SKM-1 (cell line): ENCODE measurements at regions not wholly inside any gene's neighbourhood (a gene's known extent, or its start where the extent isn't known, plus 50 kb on each side); places are given as distances from the start of the nearest gene placed in this dataset.
"Not testable (repeated sequence)": the region's sequence is repeated elsewhere in the genome, so short reads cannot be mapped to it uniquely, and the experiment has no call there.

ENCODE experiments used
- DNase-seq: peaks from one replicate; lab custom pipeline; 2025; ENCODE audit not compliant: unreplicated experiment; lab: John Stamatoyannopoulos, UW

- no peak for DNase-seq
Measured at GRCh38 chr6:119678961-119679360, 329.4 kb upstream of the MAN1A1 start.

- no peak for DNase-seq
Measured at GRCh38 chr6:119677384-119677783, 327.8 kb upstream of the MAN1A1 start.

- DNase-seq = no peak
Measured at GRCh38 chr6:119676961-119677360, 327.4 kb upstream of the MAN1A1 start.

GRCh38 chr6:119676230-119676629 is 326.7 kb upstream of the MAN1A1 start:
- DNase-seq = no peak

GRCh38 chr6:119673741-119674140 is 324.2 kb upstream of the MAN1A1 start:
- no peak for DNase-seq

- no peak for DNase-seq
Measured at GRCh38 chr6:119672725-119673124, 323.2 kb upstream of the MAN1A1 start.

GRCh38 chr6:119671105-119671504 is 321.5 kb upstream of the MAN1A1 start:
- no peak for DNase-seq

GRCh38 chr6:119669221-119669620 is 319.7 kb upstream of the MAN1A1 start:
- no peak for DNase-seq

- not testable (repeated sequence) for DNase-seq
Measured at GRCh38 chr6:119665432-119665831, 315.9 kb upstream of the MAN1A1 start.

GRCh38 chr6:119661628-119662027 is 312.1 kb upstream of the MAN1A1 start:
- no peak for DNase-seq

GRCh38 chr6:119661078-119661477 is 311.5 kb upstream of the MAN1A1 start:
- no peak for DNase-seq

- DNase-seq = no peak
Measured at GRCh38 chr6:119658917-119659316, 309.4 kb upstream of the MAN1A1 start.

GRCh38 chr6:119655124-119655523 is 305.6 kb upstream of the MAN1A1 start:
- DNase-seq = no peak

GRCh38 chr6:119653329-119653728 is 303.8 kb upstream of the MAN1A1 start:
- no peak for DNase-seq

- DNase-seq = no peak
Measured at GRCh38 chr6:119649531-119649930, 300.0 kb upstream of the MAN1A1 start.

- DNase-seq = no peak
Measured at GRCh38 chr6:119647309-119647708, 297.7 kb upstream of the MAN1A1 start.

GRCh38 chr6:119643876-119644275 is 294.3 kb upstream of the MAN1A1 start:
- DNase-seq = no peak

GRCh38 chr6:119637768-119638167 is 288.2 kb upstream of the MAN1A1 start:
- DNase-seq = no peak

GRCh38 chr6:119636060-119636459 is 286.5 kb upstream of the MAN1A1 start:
- no peak for DNase-seq

GRCh38 chr6:119633461-119633860 is 283.9 kb upstream of the MAN1A1 start:
- DNase-seq = no peak

- no peak for DNase-seq
Measured at GRCh38 chr6:119630561-119631192, 281.1 kb upstream of the MAN1A1 start.

GRCh38 chr6:119628691-119629594 is 279.4 kb upstream of the MAN1A1 start:
- no peak for DNase-seq
